PC-3 (cell line): ENCODE measurements at regions not wholly inside any gene's neighbourhood (a gene's known extent, or its start where the extent isn't known, plus 50 kb on each side); places are given as distances from the start of the nearest gene placed in this dataset.

ENCODE experiments used
- ATAC-seq: fragments of 200-7000 bp; cut with Tn5 transposase; 2 replicates; pipeline ENCODE4 v1.9.1; 2020; ENCODE audit warnings: mild to moderate bottlenecking, moderate library complexity
- BruUV-seq: library from RNA; stranded (reverse); fragments of 400-500 nt; replicated peaks from 2 replicates; lab custom pipeline; 2021; lab: Mats Ljungman, UMichigan
- CTCF ChIA-PET: fragments of 300-600 bp; sonication (Branson Sonifier 250); formaldehyde crosslinking; loops from one replicate; lab custom pipeline; 2022; ENCODE audit warnings: antibody characterized with exemption; lab: Charles Lee
- POLR2A ChIA-PET: fragments of 300-600 bp; sonication (Branson Sonifier 250); formaldehyde crosslinking; loops from one replicate; lab custom pipeline; 2022; ENCODE audit warnings: antibody characterized with exemption; ENCODE audit not compliant: unreplicated experiment; lab: Charles Lee
- DNase-seq: peaks from one replicate; pipeline ENCODE4 v3.0.0-alpha.2; 2015
- H2AFZ ChIP-seq: fragments of 300-600 bp; sonication (generic); 2 replicates; pipeline ENCODE4 v1.6.0; 2016; ENCODE audit warnings: antibody characterized with exemption, low read length
- H3F3A ChIP-seq: fragments of 300-600 bp; sonication (generic); one replicate; pipeline ENCODE4 v1.6.0; 2017; ENCODE audit warnings: antibody characterized with exemption, low read length, control low read depth, mild to moderate bottlenecking; ENCODE audit not compliant: unreplicated experiment
- H3K27ac ChIP-seq: fragments of 300-600 bp; sonication (generic); 2 replicates; pipeline ENCODE4 v1.5.1; 2016; ENCODE audit warnings: mild to moderate bottlenecking, low read length
- H3K27me3 ChIP-seq: fragments of 300-600 bp; sonication (generic); 2 replicates; pipeline ENCODE4 v1.6.1; 2016; ENCODE audit warnings: low read length, mixed read lengths
- H3K36me3 ChIP-seq: fragments of 300-600 bp; sonication (generic); 2 replicates; pipeline ENCODE4 v1.6.1; 2016; ENCODE audit warnings: low read depth, mixed run types, low read length, mixed read lengths
- H3K4me1 ChIP-seq: fragments of 300-600 bp; sonication (generic); 2 replicates; pipeline ENCODE4 v1.5.1; 2016; ENCODE audit warnings: low read length; ENCODE audit not compliant: insufficient read depth
- H3K4me2 ChIP-seq: fragments of 300-600 bp; sonication (generic); 2 replicates; pipeline ENCODE4 v1.6.0; 2016; ENCODE audit warnings: low read length
- H3K4me3 ChIP-seq: fragments of 300-600 bp; sonication (generic); 2 replicates; pipeline ENCODE4 v1.5.1; 2016; ENCODE audit warnings: mild to moderate bottlenecking, low read length, mixed read lengths
- H3K79me2 ChIP-seq: fragments of 300-600 bp; sonication (generic); 2 replicates; pipeline ENCODE4 v1.6.1; 2017; ENCODE audit warnings: low read length, mixed read lengths
- H3K9ac ChIP-seq: fragments of 300-600 bp; sonication (generic); 2 replicates; pipeline ENCODE4 v1.6.0; 2016; ENCODE audit warnings: mild to moderate bottlenecking, low read length
- H3K9me2 ChIP-seq: fragments of 300-600 bp; sonication (generic); replicated peaks from 2 replicates; pipeline ENCODE4 v1.6.1; 2016; ENCODE audit warnings: mixed run types, low read length, mixed read lengths
- H3K9me3 ChIP-seq: fragments of 300-600 bp; sonication (generic); 2 replicates; pipeline ENCODE4 v1.6.1; 2016; ENCODE audit warnings: low read length, mixed read lengths
- H4K20me1 ChIP-seq: fragments of 300-600 bp; sonication (generic); 2 replicates; pipeline ENCODE4 v1.6.1; 2016; ENCODE audit warnings: low read length, mixed read lengths
- CTCF ChIP-seq: fragments of 300-600 bp; sonication (generic); conservative IDR thresholded peaks from 2 replicates; pipeline ENCODE4 v1.5.1; 2017; ENCODE audit warnings: antibody characterized with exemption, low read depth, mild to moderate bottlenecking, low read length
- EZH2 ChIP-seq: fragments of 300-600 bp; sonication (generic); IDR thresholded peaks from one replicate; pipeline ENCODE4 v1.6.1; 2017; ENCODE audit warnings: antibody characterized with exemption, mild to moderate bottlenecking, low read length; ENCODE audit not compliant: unreplicated experiment
- EZH2phosphoT487 ChIP-seq: fragments of 300-600 bp; sonication (generic); IDR thresholded peaks from 2 replicates; pipeline ENCODE4 v1.6.1; 2018; ENCODE audit warnings: mild to moderate bottlenecking, antibody characterized with exemption, low read length, borderline replicate concordance
- intact Hi-C: fragments of 100-400 bp; cut with micrococcal nuclease; formaldehyde crosslinking; loops from 2 replicates; pipeline ENCODE4 v1.9.0; 2023

GRCh38 chr10:33535866-33536265 lies 201.4 kb upstream of the NRP1 start:
- DNase-seq (no peak), ATAC-seq (no peak)
- H2AFZ ChIP-seq: no peak overlapping the region
- H3K4me1 ChIP-seq: no peaks in the 10 kb centered on the region
- H3K4me2 ChIP-seq: no peak overlapping the region
- CTCF ChIA-PET: no interaction called here
- no peaks in the 10 kb centered on the region for H3F3A ChIP-seq
- no peaks in the 10 kb centered on the region for H4K20me1 ChIP-seq
- no peaks in the 10 kb centered on the region for H3K79me2 ChIP-seq
- H3K9me3 ChIP-seq: no peaks in the 10 kb centered on the region
- POLR2A ChIA-PET: no interaction called here
- TF ChIP-seq EZH2phosphoT487 (no peak), EZH2 (no peak), CTCF (no peak)
- intact Hi-C loops: no loop called here
- no peak overlapping the region for H3K9ac ChIP-seq
- H3K27ac ChIP-seq: no peak overlapping the region
- no peak overlapping the region for H3K4me3 ChIP-seq
- H3K36me3 ChIP-seq: no peaks in the 10 kb centered on the region
- no peaks in the 10 kb centered on the region for H3K9me2 ChIP-seq
- no TSS peak for BruUV-seq
- no peaks in the 10 kb centered on the region for H3K27me3 ChIP-seq

- peak; percentile 45 for ATAC-seq
- H3K9me2 ChIP-seq: no peaks in the 10 kb centered on the region
- peak; percentile 73 for DNase-seq
- no peak overlapping the region for H3K4me2 ChIP-seq
- no peak for TF ChIP-seq CTCF
- TF ChIP-seq EZH2: no peak
- TF ChIP-seq EZH2phosphoT487: no peak
- H3K27ac ChIP-seq: no peak overlapping the region
- H3K4me1 ChIP-seq: no peaks in the 10 kb centered on the region
- no peaks in the 10 kb centered on the region for H3K9me3 ChIP-seq
- H3K36me3 ChIP-seq: no peaks in the 10 kb centered on the region
- no peaks in the 10 kb centered on the region for H3K79me2 ChIP-seq
- no peak overlapping the region for H3K4me3 ChIP-seq
- H4K20me1 ChIP-seq: no peaks in the 10 kb centered on the region
- H3F3A ChIP-seq: no peaks in the 10 kb centered on the region
- peak overlapping the region; percentile 0; the same call in 1 of the 2 replicates for H2AFZ ChIP-seq
- ChIA-PET CTCF (interaction anchor here (0.8 kb wide), 1 partner anchor 190 kb away, joined by 3 read pairs; no protein-coding TSS in a partner anchor), POLR2A (interaction anchor here (0.5 kb wide), 1 partner anchor 364 kb away, joined by 3 read pairs; no protein-coding TSS in a partner anchor)
- BruUV-seq: no TSS peak
- intact Hi-C loops: no loop called here
- no peak overlapping the region for H3K9ac ChIP-seq
- no peaks in the 10 kb centered on the region for H3K27me3 ChIP-seq
Measured at GRCh38 chr10:33534416-33534815, 199.9 kb upstream of the NRP1 start.

GRCh38 chr10:33533612-33534011 lies 199.1 kb upstream of the NRP1 start:
- no peaks in the 10 kb centered on the region for H3F3A ChIP-seq
- TF ChIP-seq EZH2 (no peak), EZH2phosphoT487 (no peak), CTCF (no peak)
- no peak overlapping the region for H3K4me2 ChIP-seq
- no peak overlapping the region for H2AFZ ChIP-seq
- H3K27ac ChIP-seq: no peak overlapping the region
- DNase-seq (no peak), ATAC-seq (no peak)
- no peaks in the 10 kb centered on the region for H3K36me3 ChIP-seq
- H3K27me3 ChIP-seq: no peaks in the 10 kb centered on the region
- H3K9ac ChIP-seq: no peak overlapping the region
- H3K4me3 ChIP-seq: no peak overlapping the region
- H3K9me2 ChIP-seq: 0 out of 2 replicates have a peak, but pooled peaks cover 3% of the 10 kb centered on the region
- CTCF ChIA-PET: no interaction called here
- no peaks in the 10 kb centered on the region for H4K20me1 ChIP-seq
- H3K79me2 ChIP-seq: no peaks in the 10 kb centered on the region
- no peaks in the 10 kb centered on the region for H3K9me3 ChIP-seq
- POLR2A ChIA-PET: no interaction called here
- intact Hi-C loops: no loop called here
- no TSS peak for BruUV-seq
- H3K4me1 ChIP-seq: no peaks in the 10 kb centered on the region
